GM12878 (cell line): ENCODE measurements at regions not wholly inside any gene's neighbourhood (a gene's known extent, or its start where the extent isn't known, plus 50 kb on each side); places are given as distances from the start of the nearest gene placed in this dataset.

ENCODE experiments used
- ATAC-seq: fragments of 200-7000 bp; cut with Tn5 transposase; 3 replicates; pipeline ENCODE4 v1.9.1; 2020; ENCODE audit warnings: mild to moderate bottlenecking, moderate library complexity
- BruUV-seq: library from RNA; stranded (reverse); fragments of 400-500 nt; replicated peaks from 2 replicates; lab custom pipeline; 2021; lab: Mats Ljungman, UMichigan
- CTCF ChIA-PET: fragments of 300-600 bp; sonication (Branson Sonifier 250); formaldehyde crosslinking; extraction: SDS; loops from one replicate; lab custom pipeline; 2021; ENCODE audit warnings: inconsistent platforms; lab: Yijun Ruan, JAX
- POLR2A ChIA-PET: fragments of 350-600 bp; formaldehyde crosslinking; extraction: SDS; loops from one replicate; lab custom pipeline; 2021; ENCODE audit warnings: inconsistent platforms; lab: Charles Lee
- RAD21 ChIA-PET: fragments of 300-600 bp; sonication (Branson Sonifier 250); formaldehyde crosslinking; loops from one replicate; lab custom pipeline; 2023; ENCODE audit warnings: antibody characterized with exemption; ENCODE audit not compliant: unreplicated experiment; lab: Charles Lee
- SMC1A ChIA-PET: fragments of 300-600 bp; sonication (Branson Sonifier 250); formaldehyde crosslinking; loops from one replicate; lab custom pipeline; 2023; ENCODE audit not compliant: unreplicated experiment, uncharacterized antibody; lab: Charles Lee
- DNase-seq: peaks from one replicate; pipeline ENCODE4 v3.0.0-alpha.2; 2011; ENCODE audit warnings: low read depth, low spot score
- FAIRE-seq: peaks from 3 replicates; lab custom pipeline; 2011; peaks lifted over from hg19 to GRCh38; lab: Jason Lieb, UNC
- H2AFZ ChIP-seq: 2 replicates; pipeline ENCODE4 v1.6.0; 2011; ENCODE audit warnings: low read depth, low read length, control low read depth; ENCODE audit not compliant: control insufficient read depth
- H3K27ac ChIP-seq: 2 replicates; pipeline ENCODE4 v1.5.1; 2011; ENCODE audit warnings: control low read depth; ENCODE audit not compliant: control insufficient read depth, insufficient read depth
- H3K27me3 ChIP-seq, 2 experiments: replicated peaks in 1 of 2; 2 replicates each; pipeline versions ENCODE4 v1.6.0 to v1.6.1; 2011; ENCODE audit warnings: low read length in 1 of 2; ENCODE audit not compliant: control insufficient read depth in 2 of 2, insufficient read depth in 2 of 2
- H3K36me3 ChIP-seq, 2 experiments: 2 replicates each; pipeline ENCODE4 v1.5.1; 2011; ENCODE audit warnings: low read length in 1 of 2; ENCODE audit not compliant: control insufficient read depth in 2 of 2, insufficient read depth in 2 of 2
- H3K4me1 ChIP-seq: 2 replicates; pipeline ENCODE4 v1.6.1; 2011; ENCODE audit warnings: mild to moderate bottlenecking, low read length, moderate library complexity, mixed read lengths; ENCODE audit not compliant: control insufficient read depth, insufficient read depth
- H3K4me2 ChIP-seq: 2 replicates; pipeline ENCODE4 v1.6.0; 2011; ENCODE audit warnings: control low read depth; ENCODE audit not compliant: control insufficient read depth, insufficient read depth
- H3K4me3 ChIP-seq: fragments of 200-600 bp; sonication (generic); 2 replicates; pipeline ENCODE4 v1.5.1; 2016
- H3K79me2 ChIP-seq: 2 replicates; pipeline ENCODE4 v1.6.0; 2011; ENCODE audit warnings: low read length; ENCODE audit not compliant: control insufficient read depth, insufficient read depth
- H3K9ac ChIP-seq: 2 replicates; pipeline ENCODE4 v1.8.0; 2011; ENCODE audit warnings: low read length, control low read depth, mixed read lengths; ENCODE audit not compliant: control insufficient read depth, insufficient read depth
- H3K9me3 ChIP-seq: replicated peaks from 3 replicates; pipeline ENCODE4 v1.5.1; 2011; ENCODE audit warnings: mild to moderate bottlenecking, low read length; ENCODE audit not compliant: control insufficient read depth, insufficient read depth
- H4K20me1 ChIP-seq: 2 replicates; pipeline ENCODE4 v1.6.0; 2011; ENCODE audit not compliant: control insufficient read depth, insufficient read depth
- BMI1 ChIP-seq: fragments of 450-650 bp; IDR thresholded peaks from 2 replicates; pipeline ENCODE4 v1.6.1; 2016; ENCODE audit warnings: mild to moderate bottlenecking, moderate library complexity, borderline replicate concordance
- CHD1 ChIP-seq: IDR thresholded peaks from 2 replicates; pipeline ENCODE4 v1.6.1; 2012; ENCODE audit warnings: low read depth, low read length, improper control_type of control experiment
- E2F8 ChIP-seq: fragments of 450-650 bp; IDR thresholded peaks from 2 replicates; pipeline ENCODE4 v1.6.1; 2018; ENCODE audit warnings: mild to moderate bottlenecking, low read depth, moderate library complexity; ENCODE audit not compliant: partially characterized antibody
- GATAD2B ChIP-seq: fragments of 450-650 bp; conservative IDR thresholded peaks from 2 replicates; pipeline ENCODE4 v1.6.1; 2017; ENCODE audit warnings: low read depth, mild to moderate bottlenecking, moderate library complexity
- IRF3 ChIP-seq: fragments of 450-650 bp; IDR thresholded peaks from 2 replicates; pipeline ENCODE4 v1.6.1; 2014; ENCODE audit warnings: mild to moderate bottlenecking
- KLF5 ChIP-seq: fragments of 450-650 bp; IDR thresholded peaks from 2 replicates; pipeline ENCODE4 v1.6.1; 2014; ENCODE audit warnings: mild to moderate bottlenecking; ENCODE audit not compliant: partially characterized antibody
- MAX ChIP-seq: IDR thresholded peaks from 2 replicates; pipeline ENCODE4 v1.6.1; 2012; ENCODE audit warnings: low read depth, low read length, improper control_type of control experiment
- NBN ChIP-seq: fragments of 450-650 bp; IDR thresholded peaks from 2 replicates; pipeline ENCODE4 v1.6.1; 2016
- NR2C1 ChIP-seq: fragments of 450-650 bp; IDR thresholded peaks from 2 replicates; pipeline ENCODE4 v1.6.1; 2017; ENCODE audit warnings: antibody characterized with exemption, mild to moderate bottlenecking, moderate library complexity
- NR2F1 ChIP-seq: fragments of 450-650 bp; conservative IDR thresholded peaks from 2 replicates; pipeline ENCODE4 v1.6.1; 2017; ENCODE audit warnings: mild to moderate bottlenecking
- ZBTB11 ChIP-seq: fragments of 450-650 bp; formaldehyde crosslinking; IDR thresholded peaks from 2 replicates; pipeline ENCODE4 v1.5.0; 2022; ENCODE audit warnings: mild to moderate bottlenecking, missing genetic modification characterization
- ZNF384 ChIP-seq: IDR thresholded peaks from 2 replicates; pipeline ENCODE4 v1.6.1; 2012; ENCODE audit warnings: low read depth, mild to moderate bottlenecking, low read length, improper control_type of control experiment, borderline replicate concordance
- WGBS: methylation state at CpG from one replicate; pipeline ENCODE4 v1.1.6; 2016; ENCODE audit warnings: low lambda C conversion rate; ENCODE audit not compliant: insufficient replicate concordance, insufficient coverage; ENCODE audit errors: missing lambda C conversion rate; 5-methylcytosine and 5-hydroxymethylcytosine counted together
- in situ Hi-C: fragments of 300-500 bp; cut with MboI; formaldehyde crosslinking; loops from 9 replicates; pipeline ENCODE4 v1.14.3; 2018; ENCODE audit warnings: mixed read lengths
- intact Hi-C: fragments of 100-400 bp; cut with micrococcal nuclease; formaldehyde crosslinking; loops from one replicate; pipeline ENCODE4 v1.14.2; 2022; ENCODE audit not compliant: unreplicated experiment
- TF ChIP-seq, protein P1 (sequence below): fragments of 450-650 bp; IDR thresholded peaks from 2 replicates; pipeline ENCODE4 v1.6.1; 2017; ENCODE audit warnings: borderline replicate concordance
- TF ChIP-seq, protein P2 (sequence below): fragments of 150-350 bp; IDR thresholded peaks from 2 replicates; pipeline ENCODE4 v1.6.1; 2014; ENCODE audit warnings: mild to moderate bottlenecking, low read depth, low read length

- no peak for TF ChIP-seq E2F8
These were observed 341.9 kb upstream of the NOVA1 start (continued) for GRCh38 chr14:26939755-26940154.

- no peaks in the 10 kb centered on the region for H3K79me2 ChIP-seq
- TF ChIP-seq ZBTB11 (CRISPR knock-in tag) (no peak), NR2C1 (no peak), ZNF384 (no peak), MAX (no peak), KLF5 (no peak), NR2F1 (no peak), BMI1 (no peak), CHD1 (no peak), IRF3 (no peak), NBN (no peak), GATAD2B (no peak)
- TF ChIP-seq, protein P1, sequence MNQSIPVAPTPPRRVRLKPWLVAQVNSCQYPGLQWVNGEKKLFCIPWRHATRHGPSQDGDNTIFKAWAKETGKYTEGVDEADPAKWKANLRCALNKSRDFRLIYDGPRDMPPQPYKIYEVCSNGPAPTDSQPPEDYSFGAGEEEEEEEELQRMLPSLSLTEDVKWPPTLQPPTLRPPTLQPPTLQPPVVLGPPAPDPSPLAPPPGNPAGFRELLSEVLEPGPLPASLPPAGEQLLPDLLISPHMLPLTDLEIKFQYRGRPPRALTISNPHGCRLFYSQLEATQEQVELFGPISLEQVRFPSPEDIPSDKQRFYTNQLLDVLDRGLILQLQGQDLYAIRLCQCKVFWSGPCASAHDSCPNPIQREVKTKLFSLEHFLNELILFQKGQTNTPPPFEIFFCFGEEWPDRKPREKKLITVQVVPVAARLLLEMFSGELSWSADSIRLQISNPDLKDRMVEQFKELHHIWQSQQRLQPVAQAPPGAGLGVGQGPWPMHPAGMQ, result no peak
- TF ChIP-seq, protein P2, sequence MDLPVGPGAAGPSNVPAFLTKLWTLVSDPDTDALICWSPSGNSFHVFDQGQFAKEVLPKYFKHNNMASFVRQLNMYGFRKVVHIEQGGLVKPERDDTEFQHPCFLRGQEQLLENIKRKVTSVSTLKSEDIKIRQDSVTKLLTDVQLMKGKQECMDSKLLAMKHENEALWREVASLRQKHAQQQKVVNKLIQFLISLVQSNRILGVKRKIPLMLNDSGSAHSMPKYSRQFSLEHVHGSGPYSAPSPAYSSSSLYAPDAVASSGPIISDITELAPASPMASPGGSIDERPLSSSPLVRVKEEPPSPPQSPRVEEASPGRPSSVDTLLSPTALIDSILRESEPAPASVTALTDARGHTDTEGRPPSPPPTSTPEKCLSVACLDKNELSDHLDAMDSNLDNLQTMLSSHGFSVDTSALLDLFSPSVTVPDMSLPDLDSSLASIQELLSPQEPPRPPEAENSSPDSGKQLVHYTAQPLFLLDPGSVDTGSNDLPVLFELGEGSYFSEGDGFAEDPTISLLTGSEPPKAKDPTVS, result no peak
These were observed 343.7 kb upstream of the NOVA1 start for GRCh38 chr14:26941521-26941920.

More at GRCh38 chr14:26941521-26941920, 343.7 kb upstream of the NOVA1 start:
- H4K20me1 ChIP-seq, result no peaks in the 10 kb centered on the region
- ChIA-PET SMC1A (no interaction called here), RAD21 (no interaction called here), POLR2A (no interaction called here), CTCF (no interaction called here)
- no peak for DNase-seq
- WGBS, result 44% methylated on average over 2 of the region's 2 CpGs
- no peak for ATAC-seq
- no TSS peak for BruUV-seq
- no peak overlapping the region for H3K9ac ChIP-seq
- H3K27ac ChIP-seq, result no peak overlapping the region
- no peak for FAIRE-seq
- intact Hi-C loops, result no loop called here
- no peak overlapping the region for H3K4me2 ChIP-seq
- in situ Hi-C loops, result no loop called here
- no peak overlapping the region for H3K4me3 ChIP-seq
- no peak overlapping the region for H2AFZ ChIP-seq
- H3K4me1 ChIP-seq, result no peaks in the 10 kb centered on the region
- H3K36me3 ChIP-seq, result no peaks in the 10 kb centered on the region
- H3K9me3 ChIP-seq, result no peaks in the 10 kb centered on the region
- no peaks in the 10 kb centered on the region for H3K27me3 ChIP-seq
